ENCODE measurements at regions not wholly inside any gene's neighbourhood (a gene's known extent, or its start where the extent isn't known, plus 50 kb on each side); places are given as distances from the start of the nearest gene placed in this dataset.

DNA sequence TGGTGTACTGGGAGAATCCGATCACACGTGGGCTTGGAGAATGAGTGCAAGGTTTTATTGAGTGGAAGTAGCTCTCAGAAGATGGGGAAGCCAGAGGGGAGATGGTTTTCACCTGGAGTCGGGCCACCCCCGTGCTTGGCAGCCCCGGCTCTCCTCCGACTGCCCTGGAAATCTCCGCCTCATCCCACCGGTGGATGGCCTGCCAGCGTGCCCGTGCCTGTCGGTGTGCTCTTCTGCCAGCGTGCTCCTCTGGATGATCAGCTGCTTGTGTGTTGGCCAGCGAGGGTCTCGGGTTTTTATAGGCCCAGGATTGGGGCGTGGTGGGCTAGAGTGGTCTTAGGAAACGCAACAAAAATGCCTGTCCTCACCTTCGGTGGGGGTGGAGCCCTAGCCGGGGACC, 368.0 kb downstream of the FAT4 start:
- TF ChIP-seq, protein P1, sequence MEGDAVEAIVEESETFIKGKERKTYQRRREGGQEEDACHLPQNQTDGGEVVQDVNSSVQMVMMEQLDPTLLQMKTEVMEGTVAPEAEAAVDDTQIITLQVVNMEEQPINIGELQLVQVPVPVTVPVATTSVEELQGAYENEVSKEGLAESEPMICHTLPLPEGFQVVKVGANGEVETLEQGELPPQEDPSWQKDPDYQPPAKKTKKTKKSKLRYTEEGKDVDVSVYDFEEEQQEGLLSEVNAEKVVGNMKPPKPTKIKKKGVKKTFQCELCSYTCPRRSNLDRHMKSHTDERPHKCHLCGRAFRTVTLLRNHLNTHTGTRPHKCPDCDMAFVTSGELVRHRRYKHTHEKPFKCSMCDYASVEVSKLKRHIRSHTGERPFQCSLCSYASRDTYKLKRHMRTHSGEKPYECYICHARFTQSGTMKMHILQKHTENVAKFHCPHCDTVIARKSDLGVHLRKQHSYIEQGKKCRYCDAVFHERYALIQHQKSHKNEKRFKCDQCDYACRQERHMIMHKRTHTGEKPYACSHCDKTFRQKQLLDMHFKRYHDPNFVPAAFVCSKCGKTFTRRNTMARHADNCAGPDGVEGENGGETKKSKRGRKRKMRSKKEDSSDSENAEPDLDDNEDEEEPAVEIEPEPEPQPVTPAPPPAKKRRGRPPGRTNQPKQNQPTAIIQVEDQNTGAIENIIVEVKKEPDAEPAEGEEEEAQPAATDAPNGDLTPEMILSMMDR (IDR thresholded peaks at IDR 0.05): no peak

DNA sequence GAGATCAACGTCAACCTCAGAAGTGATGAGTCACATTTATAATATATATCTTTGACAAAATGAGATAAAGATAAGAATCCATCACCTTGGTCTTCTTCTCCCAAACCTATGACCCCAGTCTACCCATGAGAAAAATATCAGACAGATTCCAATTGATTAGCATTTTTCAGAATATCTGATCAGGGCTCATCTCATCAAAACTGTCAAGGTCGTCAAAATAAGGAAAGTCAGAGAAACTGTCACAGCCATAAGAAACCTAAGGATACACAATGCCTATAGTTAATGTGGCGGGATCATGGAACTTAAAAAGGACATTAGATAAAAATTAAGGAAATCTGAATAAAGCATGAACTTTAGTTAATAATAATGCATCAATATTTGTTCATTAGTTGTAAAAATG, 374.1 kb downstream of the FAT4 start:
- POLR2A ChIA-PET: no interaction called here
- intact Hi-C loops (cut with micrococcal nuclease): no loop called here
- no peaks in the 10 kb centered on the region for H3K9me3 Mint-ChIP-seq
- H3K4me3 Mint-ChIP-seq: no peak overlapping the region
- CTCF ChIA-PET: no interaction called here
- TF ChIP-seq, protein P1 (IDR thresholded peaks at IDR 0.05): no peak
- no peaks in the 10 kb centered on the region for H3K36me3 Mint-ChIP-seq (ENCODE audit: low read depth)
- ATAC-seq: no peak
- no peaks in the 10 kb centered on the region for H3K27me3 Mint-ChIP-seq
- no peak for DNase-seq
- no peaks in the 10 kb centered on the region for H3K4me1 Mint-ChIP-seq (ENCODE audit: low read depth)
- no peak overlapping the region for H3K27ac Mint-ChIP-seq

More for the DNA sequence above, 368.0 kb downstream of the FAT4 start:
- intact Hi-C loops (cut with micrococcal nuclease): no loop called here
- POLR2A ChIA-PET: no interaction called here
- CTCF ChIA-PET: no interaction called here
- no peak for DNase-seq
- no peaks in the 10 kb centered on the region for H3K9me3 Mint-ChIP-seq
- H3K4me1 Mint-ChIP-seq (ENCODE audit: low read depth): no peaks in the 10 kb centered on the region
- no peak for ATAC-seq
- H3K27ac Mint-ChIP-seq: no peak overlapping the region
- H3K4me3 Mint-ChIP-seq: no peak overlapping the region
- H3K27me3 Mint-ChIP-seq: no peaks in the 10 kb centered on the region
- H3K36me3 Mint-ChIP-seq (ENCODE audit: low read depth): no peaks in the 10 kb centered on the region

DNA sequence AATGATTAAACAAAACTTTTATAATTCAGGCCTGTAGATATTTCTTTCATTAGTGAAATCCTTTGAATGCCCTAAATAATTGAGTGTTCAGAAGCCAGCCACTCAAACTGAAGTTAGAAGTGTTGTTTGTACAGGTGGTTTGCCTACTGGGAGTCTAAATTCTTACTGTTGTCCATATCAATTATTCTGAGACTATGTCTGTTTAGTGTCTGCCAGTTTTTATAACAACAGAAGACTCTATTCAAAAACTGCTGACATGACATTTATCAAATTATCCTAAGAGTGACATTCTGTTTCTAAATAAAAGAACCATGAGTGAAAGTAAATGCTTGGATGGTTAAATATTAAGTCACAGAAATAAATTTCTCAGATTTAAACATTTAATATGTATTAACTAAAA, 375.1 kb downstream of the FAT4 start:
- CTCF ChIA-PET: no interaction called here
- no peak for ATAC-seq
- intact Hi-C loops (cut with micrococcal nuclease): no loop called here
- Mint-ChIP-seq H3K27me3 (no peaks in the 10 kb centered on the region), H3K27ac (no peak overlapping the region), H3K4me1 (ENCODE audit: low read depth) (no peaks in the 10 kb centered on the region), H3K4me3 (no peak overlapping the region), H3K36me3 (ENCODE audit: low read depth) (no peaks in the 10 kb centered on the region), H3K9me3 (no peaks in the 10 kb centered on the region)
- POLR2A ChIA-PET: no interaction called here
- TF ChIP-seq, protein P1 (IDR thresholded peaks at IDR 0.05): no peak
- no peak for DNase-seq

DNA sequence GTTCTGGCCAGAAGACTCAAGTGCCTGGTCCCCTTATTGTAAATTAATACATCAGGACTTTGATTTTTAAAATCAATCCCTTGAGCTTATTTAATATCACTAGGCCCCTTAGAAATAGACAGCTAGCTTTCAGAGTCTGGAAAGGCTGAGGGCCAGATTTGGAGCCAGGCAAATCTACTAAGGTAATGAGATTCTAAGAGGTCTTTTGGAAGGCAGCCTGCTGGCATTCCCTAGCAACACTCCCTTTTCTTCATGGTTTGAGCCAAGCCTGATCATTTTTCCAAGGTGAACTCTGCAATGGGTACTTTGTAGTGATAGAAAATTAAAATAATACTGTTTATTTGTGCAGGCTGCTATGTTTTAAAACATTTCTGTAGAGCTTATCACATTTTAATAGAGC, 378.5 kb downstream of the FAT4 start:
- Mint-ChIP-seq H3K4me1 (ENCODE audit: low read depth) (no peaks in the 10 kb centered on the region), H3K27me3 (no peaks in the 10 kb centered on the region), H3K4me3 (no peak overlapping the region), H3K9me3 (peaks cover 6% of the 10 kb centered on the region), H3K27ac (no peak overlapping the region), H3K36me3 (ENCODE audit: low read depth) (no peaks in the 10 kb centered on the region)
- ChIA-PET POLR2A (no interaction called here), CTCF (no interaction called here)
- DNase-seq: no peak
- no peak for ATAC-seq
- TF ChIP-seq, protein P1 (IDR thresholded peaks at IDR 0.05): no peak
- intact Hi-C loops (cut with micrococcal nuclease): no loop called here

DNA sequence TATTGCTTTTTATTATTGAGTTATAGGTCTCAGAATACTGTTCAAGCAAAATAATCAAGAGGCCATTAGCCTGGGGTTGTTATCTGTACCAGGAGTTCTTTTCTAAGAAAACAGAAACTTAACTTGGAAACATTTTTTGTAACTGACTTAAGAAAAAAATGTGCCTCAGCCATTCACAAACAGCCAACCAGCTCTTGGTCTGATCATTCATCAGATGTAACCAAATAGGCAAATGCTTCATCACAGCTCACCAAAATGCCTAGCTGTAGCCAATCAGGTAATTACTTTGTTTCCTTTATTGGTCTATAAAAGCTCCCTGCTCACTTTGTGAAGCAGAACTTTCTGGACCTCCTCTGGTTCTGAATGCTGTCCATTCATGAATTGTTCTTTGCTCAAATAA, 387.7 kb downstream of the FAT4 start:
- Mint-ChIP-seq H3K27me3 (no peaks in the 10 kb centered on the region), H3K4me1 (ENCODE audit: low read depth) (no peaks in the 10 kb centered on the region), H3K4me3 (no peak overlapping the region), H3K36me3 (ENCODE audit: low read depth) (no peaks in the 10 kb centered on the region), H3K9me3 (no peaks in the 10 kb centered on the region), H3K27ac (no peak overlapping the region)
- ATAC-seq (no peak), DNase-seq (no peak)
- intact Hi-C loops (cut with micrococcal nuclease): no loop called here
- ChIA-PET POLR2A (no interaction called here), CTCF (no interaction called here)
- TF ChIP-seq, protein P1 (IDR thresholded peaks at IDR 0.05): no peak
